ENCODE measurements at regions not wholly inside any gene's neighbourhood (a gene's known extent, or its start where the extent isn't known, plus 50 kb on each side); places are given as distances from the start of the nearest gene placed in this dataset.

GRCh38 chr15:25239471-25240345 is 199.1 kb downstream of the UBE3A start:
- Histone ChIP-seq H2AFZ (ENCODE audit: low read depth) (no peak overlapping the region), H3K27me3 (ENCODE audit: insufficient read depth) (no peaks in the 10 kb centered on the region), H3K79me2 (ENCODE audit: insufficient read depth) (no peaks in the 10 kb centered on the region), H3K4me1 (ENCODE audit: control insufficient read depth in 1 of 2, insufficient read depth in 2 of 2, low read depth in 1 of 2, low read length in 1 of 2) (no peaks in the 10 kb centered on the region), H3K4me3 (ENCODE audit: low read depth in 2 of 2, low read length in 1 of 2) (no peak overlapping the region), H3K4me2 (no peak overlapping the region), H3K27ac (ENCODE audit: low read depth in 2 of 2, low read length in 1 of 2) (no peak overlapping the region), H3K9me3 (no peaks in the 10 kb centered on the region), H3F3A (replicated peaks; ENCODE audit: insufficient read depth) (no peaks in the 10 kb centered on the region), H4K20me1 (ENCODE audit: insufficient read depth) (no peaks in the 10 kb centered on the region), H3K9ac (no peak overlapping the region), H3K9me2 (no peaks in the 10 kb centered on the region), H3K36me3 (replicated peaks in 1 of 2; ENCODE audit: control insufficient read depth in 1 of 2, insufficient read depth in 2 of 2, low read length in 1 of 2) (no peaks in the 10 kb centered on the region)
- WGBS (ENCODE audit: low lambda C conversion rate) = 23% methylated on average over 5 of the region's 9 CpGs
- TF ChIP-seq NFIC (IDR thresholded peaks at IDR 0.05; ENCODE audit: borderline replicate concordance) (no peak), YY1 (IDR thresholded peaks at IDR 0.05; ENCODE audit: low read depth) (no peak), CHD2 (IDR thresholded peaks at IDR 0.05; ENCODE audit: low read length, partially characterized antibody) (no peak), CTCF (IDR thresholded peaks at IDR 0.05) (no peak), FOSL2 (IDR thresholded peaks at IDR 0.05; ENCODE audit: borderline replicate concordance, low read depth) (no peak), GATA2 (CRISPR knock-in tag; IDR thresholded peaks at IDR 0.05) (no peak), TCF12 (IDR thresholded peaks at IDR 0.05) (no peak), RCOR1 (IDR thresholded peaks at IDR 0.05; ENCODE audit: low read length) (no peak), RXRA (IDR thresholded peaks at IDR 0.05; ENCODE audit: borderline replicate concordance, low read depth) (no peak), MXI1 (IDR thresholded peaks at IDR 0.05; ENCODE audit: low read depth, low read length) (no peak), EP300 (IDR thresholded peaks at IDR 0.05; ENCODE audit: borderline replicate concordance in 1 of 2, low read depth in 1 of 2, low read length in 1 of 2) (no peak), ZBTB33 (IDR thresholded peaks at IDR 0.05; ENCODE audit: borderline replicate concordance, low read depth) (no peak), FOXJ3 (CRISPR knock-in tag; IDR thresholded peaks at IDR 0.05) (no peak)
- TF ChIP-seq, protein P1, sequence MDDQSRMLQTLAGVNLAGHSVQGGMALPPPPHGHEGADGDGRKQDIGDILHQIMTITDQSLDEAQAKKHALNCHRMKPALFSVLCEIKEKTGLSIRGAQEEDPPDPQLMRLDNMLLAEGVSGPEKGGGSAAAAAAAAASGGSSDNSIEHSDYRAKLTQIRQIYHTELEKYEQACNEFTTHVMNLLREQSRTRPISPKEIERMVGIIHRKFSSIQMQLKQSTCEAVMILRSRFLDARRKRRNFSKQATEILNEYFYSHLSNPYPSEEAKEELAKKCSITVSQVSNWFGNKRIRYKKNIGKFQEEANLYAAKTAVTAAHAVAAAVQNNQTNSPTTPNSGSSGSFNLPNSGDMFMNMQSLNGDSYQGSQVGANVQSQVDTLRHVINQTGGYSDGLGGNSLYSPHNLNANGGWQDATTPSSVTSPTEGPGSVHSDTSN (IDR thresholded peaks at IDR 0.05) = no peak
- TF ChIP-seq, protein P2, sequence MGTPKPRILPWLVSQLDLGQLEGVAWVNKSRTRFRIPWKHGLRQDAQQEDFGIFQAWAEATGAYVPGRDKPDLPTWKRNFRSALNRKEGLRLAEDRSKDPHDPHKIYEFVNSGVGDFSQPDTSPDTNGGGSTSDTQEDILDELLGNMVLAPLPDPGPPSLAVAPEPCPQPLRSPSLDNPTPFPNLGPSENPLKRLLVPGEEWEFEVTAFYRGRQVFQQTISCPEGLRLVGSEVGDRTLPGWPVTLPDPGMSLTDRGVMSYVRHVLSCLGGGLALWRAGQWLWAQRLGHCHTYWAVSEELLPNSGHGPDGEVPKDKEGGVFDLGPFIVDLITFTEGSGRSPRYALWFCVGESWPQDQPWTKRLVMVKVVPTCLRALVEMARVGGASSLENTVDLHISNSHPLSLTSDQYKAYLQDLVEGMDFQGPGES (IDR thresholded peaks at IDR 0.05; ENCODE audit: low read depth, low read length) = no peak
- TF ChIP-seq, protein P3, sequence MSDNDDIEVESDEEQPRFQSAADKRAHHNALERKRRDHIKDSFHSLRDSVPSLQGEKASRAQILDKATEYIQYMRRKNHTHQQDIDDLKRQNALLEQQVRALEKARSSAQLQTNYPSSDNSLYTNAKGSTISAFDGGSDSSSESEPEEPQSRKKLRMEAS (IDR thresholded peaks at IDR 0.05; ENCODE audit: low read depth) = no peak
- CTCF ChIA-PET = no interaction called here
- POLR2A ChIA-PET = no interaction called here
- no peak for DNase-seq
